SKM-1 treated with dmso at 0.1 percent for 144 hours (cell line): ENCODE measurements at regions not wholly inside any gene's neighbourhood (a gene's known extent, or its start where the extent isn't known, plus 50 kb on each side); places are given as distances from the start of the nearest gene placed in this dataset.

Source experiments
- DNase-seq: peaks from one replicate; lab custom pipeline; 2025; ENCODE audit not compliant: unreplicated experiment; lab: John Stamatoyannopoulos, UW

DNA sequence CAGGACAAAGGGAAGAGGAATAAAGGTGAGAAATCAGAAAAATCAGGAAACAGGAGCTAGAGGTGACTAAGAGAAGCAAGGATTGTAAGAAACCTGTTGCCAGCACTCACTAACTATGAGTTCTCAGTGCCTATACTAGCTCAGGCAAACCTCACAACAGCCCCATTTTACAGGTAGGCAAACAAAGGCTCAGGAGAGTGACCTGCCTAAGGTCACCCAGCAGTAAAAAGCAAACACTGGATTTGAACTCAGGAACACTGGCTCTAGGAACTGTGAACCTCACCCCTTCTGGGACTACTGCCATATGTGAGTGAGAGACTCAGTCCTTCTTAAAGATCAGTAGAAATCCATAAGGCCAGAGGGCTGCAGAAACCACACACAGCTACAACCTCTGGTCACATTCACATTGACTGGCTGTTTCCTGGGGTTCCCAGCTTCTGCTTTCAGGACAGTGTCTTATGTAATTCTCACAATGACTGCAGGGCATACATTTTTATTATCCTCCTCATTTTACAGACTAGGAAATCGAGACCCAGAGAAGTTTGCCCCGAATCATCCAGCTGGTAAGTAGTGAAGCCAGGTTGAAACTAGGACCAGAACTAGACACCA lies 80.7 kb upstream of the MAFB start:
- no peak for DNase-seq

DNA sequence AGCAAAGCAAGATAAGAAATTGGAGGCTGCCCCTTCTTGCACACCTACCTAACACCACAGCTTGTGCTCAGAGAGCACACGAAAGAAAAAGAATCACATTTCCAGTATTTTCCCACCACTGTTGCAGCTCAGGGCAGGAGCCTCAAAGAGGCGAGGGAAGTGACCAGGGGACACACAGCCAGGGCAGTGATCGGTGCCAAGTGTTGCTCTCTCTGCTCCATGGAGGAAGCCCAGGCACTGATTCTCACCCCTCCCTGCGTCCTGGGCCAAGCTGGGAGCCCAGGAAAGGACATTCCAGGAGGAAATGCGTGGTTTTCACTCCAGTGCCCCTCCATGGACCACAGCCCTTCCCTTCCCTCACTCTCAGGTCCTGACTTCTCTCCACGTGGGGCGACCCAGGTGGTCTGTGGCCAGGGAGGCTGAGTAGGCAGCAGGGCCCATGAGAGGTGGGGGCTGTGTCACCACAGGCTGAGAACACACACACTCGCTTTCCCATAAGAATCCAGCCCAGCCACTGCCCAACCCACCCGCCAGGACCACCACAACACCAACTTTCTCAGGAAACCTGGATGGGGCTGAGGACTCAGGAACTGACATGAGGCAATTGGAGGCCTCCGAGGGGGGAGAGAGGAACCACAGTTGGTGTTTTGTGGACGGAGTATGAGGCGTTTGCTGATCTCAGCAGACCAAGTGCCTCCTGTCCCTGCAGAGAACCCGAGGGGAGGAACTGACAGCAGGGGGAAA lies 81.7 kb upstream of the MAFB start:
- DNase-seq, result no peak

DNA sequence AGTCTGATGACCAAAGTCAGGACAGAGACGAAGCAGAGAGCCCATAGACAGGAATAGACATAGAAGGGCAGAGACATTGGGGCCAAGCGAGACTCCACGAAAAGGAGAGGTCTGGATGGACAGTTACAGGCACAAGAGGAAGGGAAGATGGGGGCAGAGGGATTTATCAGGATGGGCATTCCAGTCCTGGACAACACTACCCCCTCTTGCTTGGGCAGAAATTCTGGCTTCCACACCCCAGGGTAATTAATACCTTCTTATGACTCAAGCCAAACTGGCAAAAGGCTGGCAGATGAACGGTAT lies 82.2 kb upstream of the MAFB start:
- no peak for DNase-seq

DNA sequence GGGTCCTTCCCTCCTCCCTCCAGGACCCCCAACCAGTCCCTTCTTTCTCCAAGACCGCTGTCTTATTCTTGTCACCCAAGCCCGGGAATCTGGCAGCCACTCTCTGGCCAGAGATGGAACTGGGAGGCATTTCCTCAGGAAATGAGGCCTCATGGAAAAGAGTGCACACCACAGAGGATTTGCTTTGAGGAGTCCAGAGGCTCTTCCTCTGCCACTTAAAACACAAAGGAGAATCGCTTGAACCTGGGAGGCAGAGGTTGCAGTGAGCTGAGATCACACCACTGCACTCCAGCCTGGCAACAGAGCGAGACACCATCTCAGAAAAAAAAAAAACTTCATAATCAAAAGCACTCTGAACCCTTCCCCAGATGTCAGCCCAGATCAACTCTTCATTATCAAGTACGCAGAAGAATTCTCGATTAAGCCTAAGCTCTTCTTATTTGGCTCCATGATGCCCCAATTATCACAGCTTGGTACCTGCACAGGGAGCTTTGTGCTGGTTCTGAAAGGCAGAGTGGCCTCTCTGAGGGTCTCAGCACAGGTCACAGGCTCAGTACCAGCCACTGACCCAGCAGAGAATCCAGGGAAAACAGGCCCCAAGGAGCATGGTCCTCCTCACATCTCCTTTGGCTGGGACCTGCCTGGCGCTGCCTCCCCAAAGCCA lies 82.9 kb upstream of the MAFB start:
- no peak for DNase-seq

DNA sequence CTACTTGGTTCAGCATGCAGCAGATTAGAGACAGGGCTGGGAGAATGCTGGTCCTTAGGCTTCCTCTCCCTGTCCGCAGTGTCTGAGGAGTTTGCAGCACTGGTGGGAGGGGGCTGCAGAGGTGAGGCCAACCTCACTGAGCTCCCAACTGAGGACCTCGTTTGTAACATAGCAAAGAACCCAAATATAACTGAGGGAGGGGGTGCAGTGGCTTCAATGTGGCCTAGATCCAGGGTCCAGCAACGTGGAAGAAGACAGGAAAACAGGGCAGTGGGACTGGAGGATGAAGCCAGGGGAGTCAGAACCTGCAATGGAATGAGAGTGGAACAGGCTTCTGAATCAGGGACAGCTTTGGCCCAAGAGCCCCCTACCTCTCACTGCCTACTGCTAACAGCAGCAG lies 84.3 kb upstream of the MAFB start:
- DNase-seq, result no peak

DNA sequence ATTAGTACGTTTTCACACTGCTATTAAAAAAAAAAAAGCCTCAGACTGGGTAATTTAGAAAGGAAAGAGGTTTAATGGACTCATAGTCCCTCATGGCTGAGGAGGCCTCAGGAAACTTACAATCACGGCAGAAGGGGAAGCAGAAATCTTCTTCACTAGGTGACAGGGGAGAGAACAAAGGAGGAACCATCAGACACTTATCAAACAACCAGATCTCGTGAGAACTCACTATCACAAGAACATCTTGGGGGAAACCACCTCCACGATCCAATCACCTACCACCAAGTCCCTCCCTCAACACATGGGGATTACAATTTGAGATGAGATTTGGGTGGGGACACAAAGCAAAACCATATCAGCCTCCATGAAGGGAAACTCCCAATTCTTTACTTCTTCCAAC lies 85.2 kb upstream of the MAFB start:
- DNase-seq, result no peak

DNA sequence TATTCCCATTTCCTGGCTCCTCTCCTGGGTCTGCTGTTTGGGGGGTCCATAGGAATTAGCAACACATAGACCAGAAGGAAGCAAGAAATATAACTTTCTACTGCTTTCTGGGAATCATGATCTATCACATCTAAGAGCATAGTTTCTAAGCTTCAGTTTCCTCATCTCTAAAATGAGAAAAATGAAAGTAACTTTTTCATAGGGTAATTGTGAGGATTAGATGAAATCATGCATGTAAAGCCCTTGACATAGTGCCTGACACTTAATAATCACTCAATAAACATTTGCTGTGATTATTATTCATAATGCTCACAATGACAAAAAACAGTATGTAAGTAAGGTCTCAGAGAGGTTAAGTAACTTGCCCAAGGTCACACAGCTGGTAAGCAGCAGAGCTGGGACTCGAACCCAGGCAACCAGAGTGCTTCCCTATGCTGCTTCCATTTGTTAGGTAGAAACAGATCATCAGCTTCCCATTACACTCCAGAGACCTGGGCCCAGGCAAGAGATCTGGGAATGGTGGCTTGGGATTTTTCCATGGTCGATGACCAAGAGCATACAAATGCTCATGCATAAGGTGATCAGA lies 86.6 kb upstream of the MAFB start:
- no peak for DNase-seq

DNA sequence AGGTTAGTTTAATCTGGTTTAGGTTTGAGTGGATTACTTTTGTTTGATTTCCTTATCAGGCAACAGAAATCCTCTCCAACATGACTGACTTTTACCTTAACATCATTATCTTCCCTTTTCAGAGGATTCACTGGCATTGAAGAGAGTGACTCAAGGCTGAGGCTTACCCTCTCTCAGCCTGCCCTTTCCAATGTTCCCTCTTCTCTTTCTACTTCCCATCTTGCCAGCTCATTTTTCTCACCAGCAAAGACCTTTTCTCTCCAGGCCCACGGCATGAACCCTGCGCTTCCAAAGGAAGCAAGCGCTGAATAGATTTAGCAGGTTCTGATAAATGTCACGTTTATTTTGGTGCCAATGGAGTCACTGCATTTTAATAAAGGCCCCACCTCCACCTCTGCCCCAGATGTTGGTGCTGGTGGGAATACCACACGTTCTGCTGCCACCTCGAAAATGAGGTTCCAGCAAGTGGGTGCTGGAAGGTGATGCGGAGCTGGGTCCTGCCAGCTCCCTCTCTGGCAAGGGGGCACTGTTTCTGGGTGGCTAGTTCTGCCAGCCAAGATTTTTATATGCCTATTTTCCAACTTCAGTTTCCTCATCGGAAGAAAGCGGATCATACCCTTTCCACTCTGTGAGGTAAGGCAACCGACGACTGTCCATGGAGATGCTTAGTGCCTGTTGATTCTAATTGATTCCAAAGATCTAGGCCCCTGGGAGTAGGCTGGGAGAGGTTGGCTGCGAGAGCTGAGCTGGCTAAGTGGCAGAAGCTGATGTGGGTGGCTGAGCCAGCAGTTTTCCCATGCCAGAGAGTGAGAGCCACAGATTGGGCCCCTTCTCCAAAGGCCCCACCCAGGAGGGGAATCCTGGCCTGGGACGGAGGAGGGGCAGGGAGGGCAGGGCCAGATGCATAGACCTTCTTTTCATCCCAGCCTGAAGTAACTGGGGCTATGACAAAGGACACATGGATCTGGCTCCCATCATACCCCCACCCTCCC lies 87.7 kb upstream of the MAFB start:
- no peak for DNase-seq

DNA sequence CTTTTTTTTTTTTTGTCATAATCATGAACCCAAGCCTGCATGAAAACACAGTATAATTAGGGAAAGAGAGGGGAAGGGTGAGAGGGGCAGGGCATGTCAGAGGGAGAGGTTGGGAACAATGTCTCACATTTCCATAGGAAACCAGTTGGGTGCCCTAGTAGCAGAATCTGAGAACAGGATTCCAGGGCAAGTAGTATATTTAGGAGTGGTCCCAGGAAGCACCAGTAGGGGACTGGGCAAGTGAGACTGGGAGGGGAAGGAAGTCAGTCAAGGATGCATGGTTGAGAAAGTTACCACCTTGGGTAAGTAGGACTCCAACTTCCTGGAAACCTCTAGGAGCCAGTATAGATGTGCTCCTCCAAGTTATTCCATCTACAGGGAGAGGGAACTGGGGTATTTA lies 88.6 kb upstream of the MAFB start:
- no peak for DNase-seq

DNA sequence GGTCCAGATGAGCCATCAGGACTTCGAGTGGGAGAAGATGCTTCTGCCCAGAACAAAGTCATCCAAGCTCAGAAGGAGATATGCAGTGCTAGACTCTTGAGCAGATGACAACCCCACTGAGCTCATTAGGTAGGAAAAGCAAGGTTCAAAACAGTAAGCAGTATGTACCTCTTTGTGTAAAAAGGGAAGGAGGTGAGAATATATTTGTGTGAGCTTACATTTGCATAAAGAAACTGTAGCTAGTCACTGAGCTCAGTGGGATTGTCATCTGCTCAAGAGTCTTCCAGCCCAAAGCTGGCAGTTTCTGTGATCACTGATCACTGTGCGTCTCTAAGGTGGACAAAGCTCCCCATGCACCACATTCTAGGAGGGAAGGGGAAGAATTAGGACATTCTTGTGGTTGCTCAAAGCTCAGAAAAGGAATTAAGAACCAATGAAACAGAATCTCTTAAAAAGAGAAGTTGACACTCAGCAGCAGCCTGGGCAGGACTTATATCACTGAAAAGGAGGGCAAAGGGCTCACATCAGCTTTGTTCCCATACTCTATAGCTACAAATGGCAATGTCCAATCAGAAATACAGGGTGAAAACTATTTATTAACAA lies 90.0 kb upstream of the MAFB start:
- peak; percentile 18 for DNase-seq

DNA sequence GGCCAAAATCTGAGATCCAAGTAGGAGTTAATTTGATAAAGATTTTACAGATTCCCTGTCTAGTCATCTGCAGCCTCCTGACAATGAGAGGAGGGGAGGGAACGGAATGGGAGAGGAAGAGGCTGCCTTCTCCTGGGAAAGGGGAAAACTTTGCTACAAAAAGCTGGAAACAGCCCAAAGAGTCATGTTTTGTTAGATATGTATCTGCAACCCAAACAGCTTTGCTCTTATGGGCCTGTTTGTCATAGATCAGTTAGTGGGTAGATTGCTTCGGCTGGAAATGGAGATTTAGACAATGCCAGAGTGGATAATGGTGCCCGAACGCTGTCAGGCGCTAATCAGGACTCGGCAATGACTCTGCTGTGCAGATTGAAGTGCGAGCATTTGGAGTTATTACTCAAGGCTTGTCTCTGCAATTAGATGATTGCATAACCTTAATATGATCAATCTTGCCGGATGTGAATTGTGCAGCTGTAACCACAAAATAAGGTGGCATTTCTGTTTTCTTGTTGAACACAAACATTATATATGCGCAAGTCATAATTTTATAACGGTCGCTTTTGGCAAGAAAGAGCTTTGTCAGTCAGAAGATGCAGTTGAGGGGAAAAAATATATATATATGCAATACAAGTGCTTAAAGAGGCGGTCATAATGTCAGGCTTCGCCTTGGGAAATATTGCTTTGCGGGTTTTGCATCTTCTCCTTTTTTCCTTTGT lies 92.4 kb upstream of the MAFB start:
- peak; percentile 15 for DNase-seq

DNA sequence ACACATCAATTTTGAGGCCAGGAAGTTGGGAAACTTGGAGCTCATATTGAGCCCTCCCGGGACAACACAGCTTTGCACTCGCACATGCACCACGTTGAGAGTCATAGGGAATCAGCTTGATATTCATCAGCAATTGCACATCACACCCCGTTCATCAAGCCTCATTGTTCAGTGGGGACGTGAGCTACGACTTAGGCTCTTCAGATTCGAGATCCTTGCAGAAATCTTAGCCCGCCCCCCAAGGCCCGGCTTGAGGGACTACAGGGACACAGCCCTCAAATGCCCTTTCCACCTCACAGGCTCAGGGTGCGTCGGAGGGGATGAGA lies 93.0 kb upstream of the MAFB start:
- no peak for DNase-seq

DNA sequence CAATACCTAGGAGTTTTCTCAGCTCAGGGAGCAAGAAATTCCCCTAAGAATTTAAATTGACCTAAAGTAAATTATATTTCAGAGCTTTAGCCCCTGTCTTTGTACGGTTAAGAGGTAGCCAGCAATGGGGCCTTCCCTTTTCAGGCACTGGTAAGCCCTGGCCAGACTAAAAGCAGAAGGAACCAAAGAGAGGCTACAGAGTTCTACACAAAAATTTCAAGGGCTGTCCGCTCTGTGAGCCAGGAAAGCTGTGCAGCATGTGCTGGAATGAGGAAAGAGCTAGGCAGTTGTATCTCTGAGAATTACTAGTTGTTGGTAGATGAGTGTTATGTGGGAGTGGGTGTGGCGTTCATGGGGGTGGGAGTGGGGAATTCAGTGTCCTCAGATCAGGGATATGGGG lies 96.3 kb upstream of the MAFB start:
- DNase-seq, result no peak

DNA sequence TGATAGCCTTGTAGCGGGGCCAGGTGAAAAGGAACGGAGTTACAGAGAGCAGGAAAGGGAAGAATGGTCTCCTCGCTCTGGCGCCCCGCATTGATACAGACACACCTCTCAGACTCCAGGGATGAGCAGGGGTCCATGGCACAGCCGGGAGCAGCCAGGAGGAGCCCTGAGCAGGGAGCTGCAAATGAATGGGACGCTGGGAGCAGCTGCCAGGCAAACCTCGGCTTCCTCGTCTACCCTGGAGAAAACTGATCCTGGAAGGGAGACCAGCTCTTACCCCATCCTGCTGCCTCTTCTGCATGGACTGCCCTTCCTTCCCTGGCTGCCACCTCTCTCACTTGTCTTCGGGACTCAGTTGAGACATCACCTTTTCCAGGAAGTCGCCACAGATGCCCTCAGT lies 97.3 kb upstream of the MAFB start:
- DNase-seq, result no peak

DNA sequence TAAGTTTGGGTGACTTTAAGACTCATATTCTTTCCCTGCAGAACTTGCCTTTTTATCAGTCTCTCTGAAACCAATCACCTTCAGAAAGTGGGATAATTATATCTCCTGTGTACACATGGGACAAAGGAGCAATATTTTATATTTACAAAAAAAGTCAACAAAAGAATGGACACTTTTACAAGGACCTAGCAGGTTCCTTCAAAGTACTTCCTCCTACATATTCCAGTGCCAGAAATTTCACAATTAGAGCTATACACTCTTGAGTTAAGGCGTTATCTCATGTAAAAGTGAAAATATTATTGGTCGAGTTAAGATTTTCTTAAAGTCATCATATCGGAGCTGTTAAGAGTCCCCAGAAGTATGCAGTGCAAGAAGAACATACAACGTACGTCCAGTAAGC lies 98.9 kb upstream of the MAFB start:
- DNase-seq, result no peak

DNA sequence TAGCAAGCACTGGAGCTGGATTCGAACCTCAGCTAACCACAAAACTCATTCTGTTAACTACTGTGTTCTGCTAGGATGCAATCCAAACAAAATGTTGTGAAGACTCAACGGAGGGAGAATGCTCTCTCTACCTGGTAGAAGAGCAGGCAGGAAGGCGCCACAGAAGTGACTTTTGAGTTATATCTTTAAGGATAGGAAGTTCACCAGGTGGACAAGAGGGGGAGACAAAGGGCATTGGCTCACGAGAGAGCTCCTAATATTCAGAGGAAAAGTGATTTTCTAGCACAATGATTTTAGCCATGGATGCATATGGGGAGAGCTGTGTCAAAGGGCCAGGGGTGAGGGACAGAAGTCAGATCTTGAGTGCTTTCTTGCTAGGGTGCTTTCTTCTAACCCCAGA lies 108.4 kb upstream of the MAFB start:
- DNase-seq, result no peak

DNA sequence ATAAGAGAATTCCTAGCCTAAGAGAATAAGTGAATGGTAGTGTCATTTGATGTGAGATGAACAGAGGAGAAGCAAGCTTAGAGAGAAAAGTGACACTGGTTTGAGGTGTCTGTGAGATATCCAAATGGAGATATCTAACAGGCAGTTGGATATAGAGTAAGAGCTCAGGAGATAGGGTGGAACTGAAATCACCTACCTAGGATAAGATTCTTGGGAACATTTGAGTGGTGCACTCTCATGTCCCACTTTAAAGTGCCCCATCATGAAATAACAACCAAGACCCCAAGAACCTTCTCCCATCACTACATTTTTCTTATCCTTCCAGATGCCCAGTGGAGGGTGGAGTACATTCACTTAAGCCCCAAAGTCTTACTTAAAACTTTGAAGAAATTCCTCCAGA lies 109.0 kb upstream of the MAFB start:
- no peak for DNase-seq

DNA sequence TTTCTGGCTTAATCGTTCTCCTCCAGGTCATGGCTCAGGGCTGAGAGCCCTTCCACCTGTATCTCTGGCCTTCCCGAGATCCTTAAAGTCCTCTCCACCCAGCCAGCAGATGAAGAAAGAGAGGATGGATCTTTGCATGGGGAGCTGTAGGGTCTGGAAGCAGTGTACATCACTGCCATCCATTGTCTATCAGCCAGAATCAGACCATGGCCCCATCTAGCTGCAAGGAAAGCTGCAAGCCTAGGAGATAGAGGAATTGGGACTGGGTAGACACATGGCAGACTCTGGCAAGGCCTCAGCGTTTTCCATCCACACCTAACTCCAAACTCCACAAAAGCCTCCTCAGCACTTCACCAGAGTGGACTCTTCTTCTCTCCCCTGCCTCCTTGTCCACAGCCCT lies 113.8 kb upstream of the MAFB start:
- no peak for DNase-seq

DNA sequence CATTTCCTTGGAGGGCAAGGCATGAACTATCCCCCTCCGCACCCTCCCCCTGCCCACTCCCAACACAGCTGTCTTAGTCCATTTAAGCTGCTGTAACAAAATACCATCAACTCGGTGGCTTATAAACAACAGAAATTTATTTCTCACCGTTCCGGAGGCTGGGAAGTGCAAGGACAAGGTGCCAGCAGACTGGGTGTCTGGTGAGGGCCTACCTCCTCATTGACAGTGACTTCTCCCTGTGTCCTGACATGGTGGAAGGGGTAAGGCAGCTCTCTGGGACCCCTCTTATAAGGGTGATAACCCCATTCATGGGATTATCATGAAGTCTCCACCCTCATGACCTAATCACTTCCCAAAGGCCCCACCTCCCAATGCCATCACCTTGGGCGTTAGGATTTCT lies 114.3 kb upstream of the MAFB start:
- no peak for DNase-seq

DNA sequence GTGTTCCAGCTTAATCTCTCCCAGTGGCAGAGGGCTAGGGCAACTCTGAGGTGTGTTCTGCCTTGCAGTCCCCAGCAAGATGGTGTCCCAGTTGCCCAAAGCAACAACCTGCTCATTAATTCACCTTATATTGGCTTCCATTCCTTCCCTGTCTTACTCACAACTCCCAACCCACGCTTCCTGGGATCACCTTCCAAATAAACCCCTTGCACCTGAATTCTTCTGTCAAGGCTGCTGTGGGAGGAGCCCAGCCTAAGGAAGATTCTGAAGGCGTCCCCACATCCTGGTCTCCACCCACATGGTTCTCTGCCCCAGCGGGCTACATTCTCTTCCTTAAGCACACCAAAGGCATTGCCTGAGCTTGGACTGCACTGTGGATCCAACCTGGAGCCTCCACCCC lies 116.6 kb upstream of the MAFB start:
- no peak for DNase-seq
